Renal cortex interstitium (tissue), 11 donors: ENCODE measurements at regions not wholly inside any gene's neighbourhood (a gene's known extent, or its start where the extent isn't known, plus 50 kb on each side); places are given as distances from the start of the nearest gene placed in this dataset.
A peak's percentile ranks its signal among the peaks of the same experiment; 100 is the strongest.

Experiments
- DNase-seq, 11 donors: peaks; one replicate each; pipeline ENCODE4 v3.0.0-alpha.2; 2013; ENCODE audit warnings: low read depth in 9 of 11, low spot score in 4 of 11; ENCODE audit errors: extremely low read depth in 1 of 11

- no peak for DNase-seq
Observed at GRCh38 chr2:166593403-166593802, 99.4 kb upstream of the SCN7A start.

- no peak for DNase-seq
Observed at GRCh38 chr2:166592750-166593149, 98.7 kb upstream of the SCN7A start.

DNA sequence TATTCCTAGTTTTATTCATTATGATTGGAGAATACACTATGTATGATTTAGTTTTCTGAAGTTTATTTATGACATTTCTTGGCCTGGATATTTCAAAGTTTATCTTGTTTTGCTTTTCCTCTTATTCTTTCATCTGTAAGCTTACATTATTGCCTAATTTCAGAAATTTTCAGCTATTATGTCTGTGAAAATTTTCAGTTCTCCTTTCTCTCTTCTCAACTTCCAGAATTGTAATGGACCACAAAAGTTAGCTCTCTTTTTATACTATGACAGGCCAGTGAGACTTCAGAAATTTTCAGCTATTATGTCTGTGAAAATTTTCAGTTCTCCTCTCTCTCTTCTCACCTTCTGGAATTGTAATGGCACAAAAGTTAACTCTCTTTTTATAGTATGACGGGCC, 97.2 kb upstream of the SCN7A start:
- DNase-seq, result no peak

DNA sequence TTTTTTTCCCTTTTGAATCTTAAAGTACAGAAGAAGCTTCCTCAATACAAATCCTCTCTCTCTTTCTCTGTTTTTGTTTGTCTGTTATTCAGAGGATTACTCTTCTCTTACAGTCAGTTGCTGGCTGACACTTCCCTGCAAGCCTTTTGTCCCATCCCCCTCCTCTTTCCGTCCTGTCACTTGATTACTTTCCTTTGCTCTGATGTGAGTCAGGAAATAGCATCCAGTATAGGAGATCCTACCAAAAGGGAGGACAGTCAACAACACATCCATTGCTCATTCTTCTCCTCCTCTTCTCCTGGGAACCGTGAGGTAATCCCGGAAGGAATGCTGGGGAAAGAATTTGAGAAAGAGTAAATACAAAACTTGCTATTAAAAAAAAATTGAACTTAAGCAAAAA, 79.3 kb upstream of the SCN7A start:
- peak in 2 of 11 donors; percentile 5 to 12 for DNase-seq

GRCh38 chr2:166572937-166573336, 78.9 kb upstream of the SCN7A start:
- no peak for DNase-seq

- DNase-seq, result peak in 2 of 11 donors; percentile 2 to 3
Observed at GRCh38 chr2:166568409-166568808, 74.4 kb upstream of the SCN7A start.

DNA sequence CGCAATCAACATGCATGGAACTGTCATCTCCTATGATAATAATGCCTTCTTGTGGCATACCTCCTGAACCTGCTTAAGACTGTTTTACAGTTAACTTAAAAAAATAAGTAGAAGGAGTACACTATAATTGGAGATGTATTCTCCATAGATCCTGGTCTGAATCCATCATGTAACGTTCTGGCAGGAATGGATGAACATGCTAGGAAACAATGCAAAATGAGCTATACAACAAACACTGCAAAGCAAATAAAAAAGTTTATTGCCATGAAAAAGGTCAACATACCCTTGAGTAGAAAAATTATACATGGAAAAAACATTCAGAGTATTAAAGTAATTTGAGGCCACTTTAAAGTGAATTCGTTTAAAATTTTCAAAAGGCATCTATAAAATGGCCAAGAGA, 71.5 kb upstream of the SCN7A start:
- no peak for DNase-seq

DNA sequence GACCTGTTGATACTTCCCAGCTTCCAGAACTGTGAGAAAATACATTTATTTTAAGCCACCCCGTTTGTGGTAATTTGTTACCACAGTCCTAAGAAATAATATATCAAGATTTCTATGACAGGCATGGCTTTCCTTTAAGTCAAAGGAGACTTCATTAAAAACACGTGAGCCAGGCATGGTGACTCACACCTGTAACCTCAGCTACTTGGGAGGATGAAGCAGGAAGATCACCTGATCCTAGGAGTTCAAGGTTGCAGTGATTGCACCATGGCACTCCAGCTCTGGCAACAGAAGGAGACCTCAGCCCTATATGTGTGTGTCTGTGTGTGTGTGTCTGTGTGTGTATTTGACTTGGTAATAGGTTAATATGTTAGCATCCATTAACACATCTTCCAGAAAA, 69.8 kb upstream of the SCN7A start:
- no peak for DNase-seq

GRCh38 chr2:166560022-166560421, 66.0 kb upstream of the SCN7A start:
- no peak for DNase-seq

- no peak for DNase-seq
Observed at GRCh38 chr2:166550923-166551322, 56.9 kb upstream of the SCN7A start.

DNA sequence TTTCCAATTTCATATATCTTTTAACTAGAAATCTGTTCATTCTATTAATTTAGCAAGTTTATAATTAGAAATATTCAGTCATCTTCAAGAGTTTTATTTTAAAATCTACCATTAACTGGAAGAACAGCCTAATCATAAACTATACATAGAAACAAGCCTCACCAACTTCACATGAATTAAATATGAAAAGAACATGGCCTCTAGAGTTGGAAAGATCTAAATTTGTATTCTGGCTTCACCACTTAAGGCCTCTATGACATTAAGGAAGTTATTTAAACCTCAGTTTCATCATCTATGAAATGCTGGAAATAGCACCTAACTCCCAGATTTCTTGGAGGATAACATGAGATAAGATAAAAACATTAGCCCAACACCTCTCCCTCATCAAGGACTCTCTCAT, 51.4 kb upstream of the SCN7A start:
- no peak for DNase-seq
